ENCODE measurements at regions not wholly inside any gene's neighbourhood (a gene's known extent, or its start where the extent isn't known, plus 50 kb on each side); places are given as distances from the start of the nearest gene placed in this dataset.
"Not testable (repeated sequence)": the region's sequence is repeated elsewhere in the genome, so short reads cannot be mapped to it uniquely, and the experiment has no call there.

GRCh38 chr5:42931451-42931850 is 108.7 kb downstream of the ANXA2R start:
- H3K27me3 ChIP-seq (ENCODE audit: control insufficient read depth in 1 of 2, insufficient read depth in 2 of 2, low read length in 2 of 2); H3K9me3 ChIP-seq (ENCODE audit: control insufficient read depth in 2 of 2, insufficient read depth in 1 of 2, low read depth in 1 of 2, low read length in 1 of 2); H3K27ac ChIP-seq (ENCODE audit: low read depth in 2 of 2, low read length in 1 of 2); H3K4me3 ChIP-seq (ENCODE audit: low read depth in 1 of 2, low read length in 2 of 2); H3K36me3 ChIP-seq (ENCODE audit: control insufficient read depth in 2 of 2, insufficient read depth in 2 of 2, low read length in 1 of 2); H3K4me1 ChIP-seq (ENCODE audit: control insufficient read depth in 2 of 2, insufficient read depth in 2 of 2, low read length in 1 of 2): not testable (repeated sequence)
- WGBS, 2 donors, result 91% methylated on average over 9 of the region's 9 CpGs

- WGBS, 2 donors, result 88 to 89% methylated on average over 1 of the region's 1 CpG
- H3K27ac ChIP-seq (ENCODE audit: low read depth in 2 of 2, low read length in 1 of 2), result no peak overlapping the region
- no peaks in the 10 kb centered on the region for H3K9me3 ChIP-seq (ENCODE audit: control insufficient read depth in 2 of 2, insufficient read depth in 1 of 2, low read depth in 1 of 2, low read length in 1 of 2)
- no peaks in the 10 kb centered on the region for H3K4me1 ChIP-seq (ENCODE audit: control insufficient read depth in 2 of 2, insufficient read depth in 2 of 2, low read length in 1 of 2)
- no peaks in the 10 kb centered on the region for H3K27me3 ChIP-seq (ENCODE audit: control insufficient read depth in 1 of 2, insufficient read depth in 2 of 2, low read length in 2 of 2)
- H3K4me3 ChIP-seq (ENCODE audit: low read depth in 1 of 2, low read length in 2 of 2), result no peak overlapping the region
- no peaks in the 10 kb centered on the region for H3K36me3 ChIP-seq (ENCODE audit: control insufficient read depth in 2 of 2, insufficient read depth in 2 of 2, low read length in 1 of 2)
Observed at GRCh38 chr5:42930934-42931333, 109.2 kb downstream of the ANXA2R start.

GRCh38 chr5:42929871-42930270 is 110.2 kb downstream of the ANXA2R start:
- Histone ChIP-seq H3K36me3 (ENCODE audit: control insufficient read depth in 2 of 2, insufficient read depth in 2 of 2, low read length in 1 of 2) (no peaks in the 10 kb centered on the region), H3K27me3 (ENCODE audit: control insufficient read depth in 1 of 2, insufficient read depth in 2 of 2, low read length in 2 of 2) (no peaks in the 10 kb centered on the region), H3K27ac (ENCODE audit: low read depth in 2 of 2, low read length in 1 of 2) (no peak overlapping the region), H3K4me1 (ENCODE audit: control insufficient read depth in 2 of 2, insufficient read depth in 2 of 2, low read length in 1 of 2) (no peaks in the 10 kb centered on the region), H3K9me3 (ENCODE audit: control insufficient read depth in 2 of 2, insufficient read depth in 1 of 2, low read depth in 1 of 2, low read length in 1 of 2) (no peaks in the 10 kb centered on the region), H3K4me3 (ENCODE audit: low read depth in 1 of 2, low read length in 2 of 2) (no peak overlapping the region)
- 62 to 63% methylated on average over 4 of the region's 4 CpGs for WGBS, 2 donors

- no peaks in the 10 kb centered on the region for H3K4me1 ChIP-seq (ENCODE audit: control insufficient read depth in 2 of 2, insufficient read depth in 2 of 2, low read length in 1 of 2)
- no peak overlapping the region for H3K27ac ChIP-seq (ENCODE audit: low read depth in 2 of 2, low read length in 1 of 2)
- no peaks in the 10 kb centered on the region for H3K36me3 ChIP-seq (ENCODE audit: control insufficient read depth in 2 of 2, insufficient read depth in 2 of 2, low read length in 1 of 2)
- no peak overlapping the region for H3K4me3 ChIP-seq (ENCODE audit: low read depth in 1 of 2, low read length in 2 of 2)
- H3K9me3 ChIP-seq (ENCODE audit: control insufficient read depth in 2 of 2, insufficient read depth in 1 of 2, low read depth in 1 of 2, low read length in 1 of 2), result peaks cover 0 to 2% of the 10 kb centered on the region in 2 donors
- WGBS, 2 donors, result 93 to 94% methylated on average over 8 of the region's 8 CpGs
- no peaks in the 10 kb centered on the region for H3K27me3 ChIP-seq (ENCODE audit: control insufficient read depth in 1 of 2, insufficient read depth in 2 of 2, low read length in 2 of 2)
Observed at GRCh38 chr5:42927730-42928129, 112.4 kb downstream of the ANXA2R start.

GRCh38 chr5:42924686-42925085 is 113.0 kb upstream of the SELENOP start:
- no peaks in the 10 kb centered on the region for H3K27me3 ChIP-seq (ENCODE audit: control insufficient read depth in 1 of 2, insufficient read depth in 2 of 2, low read length in 2 of 2)
- H3K9me3 ChIP-seq (ENCODE audit: control insufficient read depth in 2 of 2, insufficient read depth in 1 of 2, low read depth in 1 of 2, low read length in 1 of 2), result peaks cover 0 to 2% of the 10 kb centered on the region in 2 donors
- H3K36me3 ChIP-seq (ENCODE audit: control insufficient read depth in 2 of 2, insufficient read depth in 2 of 2, low read length in 1 of 2), result no peaks in the 10 kb centered on the region
- H3K27ac ChIP-seq (ENCODE audit: low read depth in 2 of 2, low read length in 1 of 2), result no peak overlapping the region
- no peak overlapping the region for H3K4me3 ChIP-seq (ENCODE audit: low read depth in 1 of 2, low read length in 2 of 2)
- WGBS, 2 donors, result 92 to 94% methylated on average over 16 of the region's 16 CpGs
- H3K4me1 ChIP-seq (ENCODE audit: control insufficient read depth in 2 of 2, insufficient read depth in 2 of 2, low read length in 1 of 2), result no peaks in the 10 kb centered on the region

GRCh38 chr5:42924226-42924625 is 112.5 kb upstream of the SELENOP start:
- WGBS, 2 donors, result 73 to 74% methylated on average over 36 to 37 of the region's 37 CpGs
- no peak overlapping the region for H3K4me3 ChIP-seq (ENCODE audit: low read depth in 1 of 2, low read length in 2 of 2)
- no peaks in the 10 kb centered on the region for H3K4me1 ChIP-seq (ENCODE audit: control insufficient read depth in 2 of 2, insufficient read depth in 2 of 2, low read length in 1 of 2)

GRCh38 chr5:42923710-42924109 is 112.0 kb upstream of the SELENOP start:
- no peaks in the 10 kb centered on the region for H3K4me1 ChIP-seq (ENCODE audit: control insufficient read depth in 2 of 2, insufficient read depth in 2 of 2, low read length in 1 of 2)
- no peak overlapping the region for H3K27ac ChIP-seq (ENCODE audit: low read depth in 2 of 2, low read length in 1 of 2)
- no peaks in the 10 kb centered on the region for H3K36me3 ChIP-seq (ENCODE audit: control insufficient read depth in 2 of 2, insufficient read depth in 2 of 2, low read length in 1 of 2)
- no peak overlapping the region for H3K4me3 ChIP-seq (ENCODE audit: low read depth in 1 of 2, low read length in 2 of 2)
- WGBS, 2 donors, result 84 to 85% methylated on average over 14 of the region's 14 CpGs
- no peaks in the 10 kb centered on the region for H3K27me3 ChIP-seq (ENCODE audit: control insufficient read depth in 1 of 2, insufficient read depth in 2 of 2, low read length in 2 of 2)
- H3K9me3 ChIP-seq (ENCODE audit: control insufficient read depth in 2 of 2, insufficient read depth in 1 of 2, low read depth in 1 of 2, low read length in 1 of 2), result peaks cover 0 to 2% of the 10 kb centered on the region in 2 donors

More at GRCh38 chr5:42924226-42924625, 112.5 kb upstream of the SELENOP start:
- no peaks in the 10 kb centered on the region for H3K27me3 ChIP-seq (ENCODE audit: control insufficient read depth in 1 of 2, insufficient read depth in 2 of 2, low read length in 2 of 2)
- no peaks in the 10 kb centered on the region for H3K36me3 ChIP-seq (ENCODE audit: control insufficient read depth in 2 of 2, insufficient read depth in 2 of 2, low read length in 1 of 2)
- peaks cover 0 to 2% of the 10 kb centered on the region in 2 donors for H3K9me3 ChIP-seq (ENCODE audit: control insufficient read depth in 2 of 2, insufficient read depth in 1 of 2, low read depth in 1 of 2, low read length in 1 of 2)
- H3K27ac ChIP-seq (ENCODE audit: low read depth in 2 of 2, low read length in 1 of 2), result no peak overlapping the region

- Histone ChIP-seq H3K27me3 (ENCODE audit: control insufficient read depth in 1 of 2, insufficient read depth in 2 of 2, low read length in 2 of 2) (no peaks in the 10 kb centered on the region), H3K4me1 (ENCODE audit: control insufficient read depth in 2 of 2, insufficient read depth in 2 of 2, low read length in 1 of 2) (no peaks in the 10 kb centered on the region), H3K27ac (ENCODE audit: low read depth in 2 of 2, low read length in 1 of 2) (no peak overlapping the region), H3K36me3 (ENCODE audit: control insufficient read depth in 2 of 2, insufficient read depth in 2 of 2, low read length in 1 of 2) (no peaks in the 10 kb centered on the region), H3K4me3 (ENCODE audit: low read depth in 1 of 2, low read length in 2 of 2) (no peak overlapping the region), H3K9me3 (ENCODE audit: control insufficient read depth in 2 of 2, insufficient read depth in 1 of 2, low read depth in 1 of 2, low read length in 1 of 2) (peaks cover 0 to 2% of the 10 kb centered on the region in 2 donors)
- WGBS, 2 donors, result 59 to 66% methylated on average over 3 of the region's 3 CpGs
Observed at GRCh38 chr5:42919600-42919999, 107.9 kb upstream of the SELENOP start.

- Histone ChIP-seq H3K27me3 (ENCODE audit: control insufficient read depth in 1 of 2, insufficient read depth in 2 of 2, low read length in 2 of 2) (no peaks in the 10 kb centered on the region), H3K27ac (ENCODE audit: low read depth in 2 of 2, low read length in 1 of 2) (no peak overlapping the region), H3K36me3 (ENCODE audit: control insufficient read depth in 2 of 2, insufficient read depth in 2 of 2, low read length in 1 of 2) (no peaks in the 10 kb centered on the region), H3K9me3 (ENCODE audit: control insufficient read depth in 2 of 2, insufficient read depth in 1 of 2, low read depth in 1 of 2, low read length in 1 of 2) (no peaks in the 10 kb centered on the region), H3K4me1 (ENCODE audit: control insufficient read depth in 2 of 2, insufficient read depth in 2 of 2, low read length in 1 of 2) (no peaks in the 10 kb centered on the region), H3K4me3 (ENCODE audit: low read depth in 1 of 2, low read length in 2 of 2) (no peak overlapping the region)
- 69 to 83% methylated on average over 23 of the region's 23 CpGs for WGBS, 2 donors
Observed at GRCh38 chr5:42915306-42915866, 103.7 kb upstream of the SELENOP start.

GRCh38 chr5:42912184-42912798 is 100.6 kb upstream of the SELENOP start:
- H3K27me3 ChIP-seq (ENCODE audit: control insufficient read depth in 1 of 2, insufficient read depth in 2 of 2, low read length in 2 of 2), result no peaks in the 10 kb centered on the region
- no peaks in the 10 kb centered on the region for H3K36me3 ChIP-seq (ENCODE audit: control insufficient read depth in 2 of 2, insufficient read depth in 2 of 2, low read length in 1 of 2)
- H3K27ac ChIP-seq (ENCODE audit: low read depth in 2 of 2, low read length in 1 of 2), result no peak overlapping the region
- peaks cover 0 to 3% of the 10 kb centered on the region in 2 donors for H3K4me1 ChIP-seq (ENCODE audit: control insufficient read depth in 2 of 2, insufficient read depth in 2 of 2, low read length in 1 of 2)
- whole genome bisulfite sequencing, 2 donors, result 67 to 68% methylated on average over 8 of the region's 8 CpGs
- no peaks in the 10 kb centered on the region for H3K9me3 ChIP-seq (ENCODE audit: control insufficient read depth in 2 of 2, insufficient read depth in 1 of 2, low read depth in 1 of 2, low read length in 1 of 2)
- H3K4me3 ChIP-seq (ENCODE audit: low read depth in 1 of 2, low read length in 2 of 2), result no peak overlapping the region

Measured in esophagus (tissue), 2 donors.